ENCODE measurements at regions not wholly inside any gene's neighbourhood (a gene's known extent, or its start where the extent isn't known, plus 50 kb on each side); places are given as distances from the start of the nearest gene placed in this dataset.
A peak's percentile ranks its signal among the peaks of the same experiment; 100 is the strongest.

- DNase-seq (ENCODE audit: extremely low spot score) = no peak
- Histone ChIP-seq H3K27ac (ENCODE audit: low read depth) (no peak overlapping the region), H3K4me3 (ENCODE audit: low read depth, low read length) (no peak overlapping the region), H3K36me3 (ENCODE audit: insufficient read depth) (no peaks in the 10 kb centered on the region), H3K4me1 (ENCODE audit: insufficient read depth) (no peaks in the 10 kb centered on the region)
- WGBS = 94% methylated on average over 3 of the region's 3 CpGs
These were observed 112.1 kb upstream of the THBS1 start for GRCh38 chr15:39468828-39469227.

- whole genome bisulfite sequencing = 67% methylated on average over 2 of the region's 2 CpGs
These were observed 108.9 kb upstream of the THBS1 start for GRCh38 chr15:39471785-39472574.

GRCh38 chr15:39472621-39473297, 108.1 kb upstream of the THBS1 start:
- WGBS = 22% methylated on average over 12 of the region's 12 CpGs
- Histone ChIP-seq H3K27ac (ENCODE audit: low read depth) (peak overlapping the region; percentile 71), H3K36me3 (ENCODE audit: insufficient read depth) (no peaks in the 10 kb centered on the region), H3K4me1 (ENCODE audit: insufficient read depth) (no peaks in the 10 kb centered on the region), H3K4me3 (ENCODE audit: low read depth, low read length) (no peak overlapping the region)
- DNase-seq (ENCODE audit: extremely low spot score) = peak; percentile 88

More at GRCh38 chr15:39471785-39472574, 108.9 kb upstream of the THBS1 start:
- Histone ChIP-seq H3K4me3 (ENCODE audit: low read depth, low read length) (no peak overlapping the region), H3K4me1 (ENCODE audit: insufficient read depth) (no peaks in the 10 kb centered on the region), H3K27ac (ENCODE audit: low read depth) (peak overlapping the region; percentile 80), H3K36me3 (ENCODE audit: insufficient read depth) (no peaks in the 10 kb centered on the region)
- no peak for DNase-seq (ENCODE audit: extremely low spot score)

GRCh38 chr15:39473298-39473947, 107.5 kb upstream of the THBS1 start:
- Histone ChIP-seq H3K36me3 (ENCODE audit: insufficient read depth) (no peaks in the 10 kb centered on the region), H3K4me3 (ENCODE audit: low read depth, low read length) (no peak overlapping the region), H3K27ac (ENCODE audit: low read depth) (peak overlapping the region; percentile 71), H3K4me1 (ENCODE audit: insufficient read depth) (no peaks in the 10 kb centered on the region)
- WGBS = 56% methylated on average over 5 of the region's 5 CpGs
- no peak for DNase-seq (ENCODE audit: extremely low spot score)

GRCh38 chr15:39474657-39475056, 106.2 kb upstream of the THBS1 start:
- Histone ChIP-seq H3K4me1 (ENCODE audit: insufficient read depth) (no peaks in the 10 kb centered on the region), H3K4me3 (ENCODE audit: low read depth, low read length) (no peak overlapping the region), H3K27ac (ENCODE audit: low read depth) (no peak overlapping the region), H3K36me3 (ENCODE audit: insufficient read depth) (no peaks in the 10 kb centered on the region)
- no peak for DNase-seq (ENCODE audit: extremely low spot score)
- WGBS = 89% methylated on average over 3 of the region's 3 CpGs

- DNase-seq (ENCODE audit: extremely low spot score) = no peak
- no peak overlapping the region for H3K4me3 ChIP-seq (ENCODE audit: low read depth, low read length)
- H3K27ac ChIP-seq (ENCODE audit: low read depth) = no peak overlapping the region
- no peaks in the 10 kb centered on the region for H3K4me1 ChIP-seq (ENCODE audit: insufficient read depth)
- 78% methylated on average over 3 of the region's 3 CpGs for WGBS
- H3K36me3 ChIP-seq (ENCODE audit: insufficient read depth) = no peaks in the 10 kb centered on the region
These were observed 101.9 kb upstream of the THBS1 start for GRCh38 chr15:39478996-39479395.

- no peak overlapping the region for H3K27ac ChIP-seq (ENCODE audit: low read depth)
- no peak for DNase-seq (ENCODE audit: extremely low spot score)
- no peaks in the 10 kb centered on the region for H3K4me1 ChIP-seq (ENCODE audit: insufficient read depth)
- no peaks in the 10 kb centered on the region for H3K36me3 ChIP-seq (ENCODE audit: insufficient read depth)
- H3K4me3 ChIP-seq (ENCODE audit: low read depth, low read length) = no peak overlapping the region
- WGBS = 97% methylated on average over 2 of the region's 2 CpGs
These were observed 101.0 kb upstream of the THBS1 start for GRCh38 chr15:39479911-39480310.

GRCh38 chr15:39482459-39482858, 98.4 kb upstream of the THBS1 start:
- 64% methylated on average over 3 of the region's 3 CpGs for WGBS
- Histone ChIP-seq H3K4me1 (ENCODE audit: insufficient read depth) (no peaks in the 10 kb centered on the region), H3K36me3 (ENCODE audit: insufficient read depth) (no peaks in the 10 kb centered on the region), H3K4me3 (ENCODE audit: low read depth, low read length) (no peak overlapping the region), H3K27ac (ENCODE audit: low read depth) (no peak overlapping the region)
- DNase-seq (ENCODE audit: extremely low spot score) = no peak

GRCh38 chr15:39486621-39487457, 94.0 kb upstream of the THBS1 start:
- WGBS = 58% methylated on average over 4 of the region's 4 CpGs
- Histone ChIP-seq H3K4me1 (ENCODE audit: insufficient read depth) (peaks cover 3% of the 10 kb centered on the region), H3K4me3 (ENCODE audit: low read depth, low read length) (no peak overlapping the region), H3K36me3 (ENCODE audit: insufficient read depth) (no peaks in the 10 kb centered on the region), H3K27ac (ENCODE audit: low read depth) (no peak overlapping the region)
- no peak for DNase-seq (ENCODE audit: extremely low spot score)

- Histone ChIP-seq H3K4me1 (ENCODE audit: insufficient read depth) (peaks cover 3% of the 10 kb centered on the region), H3K4me3 (ENCODE audit: low read depth, low read length) (no peak overlapping the region), H3K27ac (ENCODE audit: low read depth) (no peak overlapping the region), H3K36me3 (ENCODE audit: insufficient read depth) (no peaks in the 10 kb centered on the region)
- DNase-seq (ENCODE audit: extremely low spot score) = no peak
These were observed 93.5 kb upstream of the THBS1 start for GRCh38 chr15:39487458-39487735.

GRCh38 chr15:39488516-39488915, 92.4 kb upstream of the THBS1 start:
- Histone ChIP-seq H3K27ac (ENCODE audit: low read depth) (peak overlapping the region; percentile 28), H3K4me3 (ENCODE audit: low read depth, low read length) (no peak overlapping the region), H3K4me1 (ENCODE audit: insufficient read depth) (peaks cover 3% of the 10 kb centered on the region), H3K36me3 (ENCODE audit: insufficient read depth) (no peaks in the 10 kb centered on the region)
- DNase-seq (ENCODE audit: extremely low spot score) = peak; percentile 46
- 24% methylated on average over 1 of the region's 1 CpG for WGBS

- Histone ChIP-seq H3K4me1 (ENCODE audit: insufficient read depth) (peaks cover 3% of the 10 kb centered on the region), H3K4me3 (ENCODE audit: low read depth, low read length) (no peak overlapping the region), H3K36me3 (ENCODE audit: insufficient read depth) (no peaks in the 10 kb centered on the region), H3K27ac (ENCODE audit: low read depth) (no peak overlapping the region)
- WGBS = 33% methylated on average over 1 of the region's 1 CpG
- no peak for DNase-seq (ENCODE audit: extremely low spot score)
These were observed 91.9 kb upstream of the THBS1 start for GRCh38 chr15:39488961-39489360.

GRCh38 chr15:39491115-39491885, 89.6 kb upstream of the THBS1 start:
- Histone ChIP-seq H3K4me1 (ENCODE audit: insufficient read depth) (peaks cover 3% of the 10 kb centered on the region), H3K36me3 (ENCODE audit: insufficient read depth) (no peaks in the 10 kb centered on the region), H3K27ac (ENCODE audit: low read depth) (no peak overlapping the region), H3K4me3 (ENCODE audit: low read depth, low read length) (no peak overlapping the region)
- WGBS = 66% methylated on average over 12 of the region's 12 CpGs
- no peak for DNase-seq (ENCODE audit: extremely low spot score)

Measured in urinary bladder (tissue), 3 donors.